ENCODE measurements at regions not wholly inside any gene's neighbourhood (a gene's known extent, or its start where the extent isn't known, plus 50 kb on each side); places are given as distances from the start of the nearest gene placed in this dataset.

GRCh38 chr12:28988325-28988704, 160.8 kb upstream of the FAR2 start:
- Histone ChIP-seq H3K9me3 (replicated peaks; ENCODE audit: control insufficient read depth, insufficient read depth, low read length) (no peaks in the 10 kb centered on the region), H3K27ac (ENCODE audit: control insufficient read depth, insufficient read depth) (no peak overlapping the region), H3K4me2 (ENCODE audit: control insufficient read depth, insufficient read depth) (no peak overlapping the region), H3K27me3 (replicated peaks in 1 of 2; ENCODE audit: control insufficient read depth in 2 of 2, insufficient read depth in 2 of 2, low read length in 1 of 2) (no peaks in the 10 kb centered on the region), H3K79me2 (ENCODE audit: control insufficient read depth, insufficient read depth, low read length) (no peaks in the 10 kb centered on the region), H2AFZ (ENCODE audit: control insufficient read depth, low read depth, low read length) (no peak overlapping the region), H3K4me1 (ENCODE audit: control insufficient read depth, insufficient read depth, low read length) (no peaks in the 10 kb centered on the region), H4K20me1 (ENCODE audit: control insufficient read depth, insufficient read depth) (no peaks in the 10 kb centered on the region), H3K4me3 (no peak overlapping the region), H3K9ac (ENCODE audit: control insufficient read depth, insufficient read depth, low read length) (no peak overlapping the region), H3K36me3 (ENCODE audit: control insufficient read depth in 2 of 2, insufficient read depth in 2 of 2, low read length in 1 of 2) (no peaks in the 10 kb centered on the region)
- RAD21 ChIA-PET (ENCODE audit: unreplicated experiment) = no interaction called here
- no peak for FAIRE-seq
- BruUV-seq (replicated peaks) = no TSS peak
- in situ Hi-C loops (cut with MboI) = no loop called here
- POLR2A ChIA-PET = no interaction called here
- SMC1A ChIA-PET (ENCODE audit: uncharacterized antibody, unreplicated experiment) = no interaction called here
- CTCF ChIA-PET = interaction anchor here (0.6 kb wide), 1 partner anchor 9 kb away, joined by 3 read pairs; no protein-coding TSS in a partner anchor
- WGBS (ENCODE audit: insufficient coverage, insufficient replicate concordance, low lambda C conversion rate, missing lambda C conversion rate) = 6% methylated on average over 2 of the region's 2 CpGs
- intact Hi-C loops (cut with micrococcal nuclease; ENCODE audit: unreplicated experiment) = no loop called here
- no peak for DNase-seq (ENCODE audit: low read depth, low spot score)
- no peak for ATAC-seq
- TF ChIP-seq NR2C1 (IDR thresholded peaks at IDR 0.05) (no peak), POLR2AphosphoS2 (IDR thresholded peaks at IDR 0.05; ENCODE audit: low read depth, low read length) (no peak), NFYA (IDR thresholded peaks at IDR 0.05; ENCODE audit: borderline replicate concordance, low read depth, low read length) (no peak), RELA (IDR thresholded peaks at IDR 0.05; ENCODE audit: borderline replicate concordance, partially characterized antibody) (no peak), SPI1 (IDR thresholded peaks at IDR 0.05; ENCODE audit: borderline replicate concordance, insufficient read depth, low read depth, low read length) (no peak), MYB (IDR thresholded peaks at IDR 0.05; ENCODE audit: borderline replicate concordance, low read depth, low read length) (no peak), GABPA (IDR thresholded peaks at IDR 0.05; ENCODE audit: low read depth) (no peak), MEF2B (IDR thresholded peaks at IDR 0.05; ENCODE audit: partially characterized antibody, poor library complexity, severe bottlenecking) (no peak), RCOR1 (conservative IDR thresholded peaks at IDR 0.05; ENCODE audit: low read depth, low read length) (no peak), EZH2 (IDR thresholded peaks at IDR 0.05; ENCODE audit: borderline replicate concordance, control insufficient read depth, low read depth, low read length) (no peak), HDAC2 (IDR thresholded peaks at IDR 0.05) (no peak), NKRF (conservative IDR thresholded peaks at IDR 0.05) (no peak), ZNF687 (IDR thresholded peaks at IDR 0.05) (no peak), JUNB (IDR thresholded peaks at IDR 0.05) (no peak), BMI1 (IDR thresholded peaks at IDR 0.05; ENCODE audit: borderline replicate concordance) (no peak), HDGF (IDR thresholded peaks at IDR 0.05) (no peak)
- TF ChIP-seq, protein P1, sequence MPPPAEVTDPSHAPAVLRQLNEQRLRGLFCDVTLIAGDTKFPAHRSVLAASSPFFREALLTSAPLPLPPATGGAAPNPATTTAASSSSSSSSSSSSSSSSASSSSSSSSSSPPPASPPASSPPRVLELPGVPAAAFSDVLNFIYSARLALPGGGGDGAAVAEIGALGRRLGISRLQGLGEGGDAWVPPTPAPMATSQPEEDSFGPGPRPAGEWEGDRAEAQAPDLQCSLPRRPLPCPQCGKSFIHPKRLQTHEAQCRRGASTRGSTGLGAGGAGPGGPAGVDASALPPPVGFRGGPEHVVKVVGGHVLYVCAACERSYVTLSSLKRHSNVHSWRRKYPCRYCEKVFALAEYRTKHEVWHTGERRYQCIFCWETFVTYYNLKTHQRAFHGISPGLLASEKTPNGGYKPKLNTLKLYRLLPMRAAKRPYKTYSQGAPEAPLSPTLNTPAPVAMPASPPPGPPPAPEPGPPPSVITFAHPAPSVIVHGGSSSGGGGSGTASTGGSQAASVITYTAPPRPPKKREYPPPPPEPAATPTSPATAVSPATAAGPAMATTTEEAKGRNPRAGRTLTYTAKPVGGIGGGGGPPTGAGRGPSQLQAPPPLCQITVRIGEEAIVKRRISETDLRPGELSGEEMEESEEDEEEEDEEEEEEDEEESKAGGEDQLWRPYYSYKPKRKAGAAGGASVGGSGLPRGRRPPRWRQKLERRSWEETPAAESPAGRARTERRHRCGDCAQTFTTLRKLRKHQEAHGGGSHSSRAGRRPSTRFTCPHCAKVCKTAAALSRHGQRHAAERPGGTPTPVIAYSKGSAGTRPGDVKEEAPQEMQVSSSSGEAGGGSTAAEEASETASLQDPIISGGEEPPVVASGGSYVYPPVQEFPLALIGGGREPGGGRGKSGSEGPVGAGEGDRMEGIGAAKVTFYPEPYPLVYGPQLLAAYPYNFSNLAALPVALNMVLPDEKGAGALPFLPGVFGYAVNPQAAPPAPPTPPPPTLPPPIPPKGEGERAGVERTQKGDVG (CRISPR knock-in tag; IDR thresholded peaks at IDR 0.05) = no peak
